GM10266 (cell line): ENCODE measurements at regions not wholly inside any gene's neighbourhood (a gene's known extent, or its start where the extent isn't known, plus 50 kb on each side); places are given as distances from the start of the nearest gene placed in this dataset.

Experiments
- DNase-seq: peaks from one replicate; pipeline ENCODE4 v3.0.0; 2012; ENCODE audit errors: extremely low spot score
- CTCF ChIP-seq: IDR thresholded peaks from 2 replicates; pipeline ENCODE4 v1.5.1; 2012; ENCODE audit warnings: mild to moderate bottlenecking, low read depth; ENCODE audit not compliant: control insufficient read depth, insufficient read depth; ENCODE audit errors: missing control alignments

- TF ChIP-seq CTCF, result no peak
- DNase-seq, result no peak
Measured at GRCh38 chr4:93960916-93961315, 132.4 kb downstream of the ATOH1 start.

- no peak for DNase-seq
- TF ChIP-seq CTCF, result no peak
Measured at GRCh38 chr4:93981594-93981993, 153.0 kb downstream of the ATOH1 start.

- TF ChIP-seq CTCF, result no peak
- DNase-seq, result no peak
Measured at GRCh38 chr4:93982255-93982654, 153.7 kb downstream of the ATOH1 start.

GRCh38 chr4:93983140-93983539 lies 154.6 kb downstream of the ATOH1 start:
- no peak for TF ChIP-seq CTCF
- DNase-seq, result no peak

- no peak for TF ChIP-seq CTCF
- DNase-seq, result no peak
Measured at GRCh38 chr4:93994175-93994994, 165.8 kb downstream of the ATOH1 start.

GRCh38 chr4:93996895-93997294 lies 168.3 kb downstream of the ATOH1 start:
- no peak for DNase-seq
- TF ChIP-seq CTCF, result no peak

- no peak for TF ChIP-seq CTCF
- no peak for DNase-seq
Measured at GRCh38 chr4:94000559-94000958, 172.0 kb downstream of the ATOH1 start.
